Inflammatory macrophage (primary cell): ENCODE measurements at regions not wholly inside any gene's neighbourhood (a gene's known extent, or its start where the extent isn't known, plus 50 kb on each side); places are given as distances from the start of the nearest gene placed in this dataset.
A peak's percentile ranks its signal among the peaks of the same experiment; 100 is the strongest.

Source experiments
- DNase-seq, 2 donors: peaks; one replicate each; pipeline ENCODE4 v3.0.0-alpha.2; 2020 to 2022

- DNase-seq = no peak
Observed at GRCh38 chr21:16073586-16073985, 343.8 kb downstream of the USP25 start.

GRCh38 chr21:16074950-16075489 is 345.2 kb downstream of the USP25 start:
- no peak for DNase-seq

- no peak for DNase-seq
Observed at GRCh38 chr21:16075649-16076282, 346.0 kb downstream of the USP25 start.

- no peak for DNase-seq
Observed at GRCh38 chr21:16076465-16076864, 346.7 kb downstream of the USP25 start.

GRCh38 chr21:16078382-16078781 is 348.6 kb downstream of the USP25 start:
- DNase-seq = no peak

- no peak for DNase-seq
Observed at GRCh38 chr21:16079830-16080229, 350.0 kb downstream of the USP25 start.

- DNase-seq = no peak
Observed at GRCh38 chr21:16081304-16081703, 351.5 kb downstream of the USP25 start.

- peak in 1 of 2 donors; percentile 65 for DNase-seq
Observed at GRCh38 chr21:16082038-16082816, 352.4 kb downstream of the USP25 start.

GRCh38 chr21:16084776-16085364 is 355.1 kb downstream of the USP25 start:
- no peak for DNase-seq

GRCh38 chr21:16085421-16085820 is 355.6 kb downstream of the USP25 start:
- no peak for DNase-seq

- no peak for DNase-seq
Observed at GRCh38 chr21:16086121-16086520, 356.3 kb downstream of the USP25 start.

GRCh38 chr21:16086936-16087335 is 357.2 kb downstream of the USP25 start:
- DNase-seq = no peak

GRCh38 chr21:16087523-16087922 is 357.7 kb downstream of the USP25 start:
- no peak for DNase-seq

- no peak for DNase-seq
Observed at GRCh38 chr21:16088056-16088455, 358.3 kb downstream of the USP25 start.

- no peak for DNase-seq
Observed at GRCh38 chr21:16095005-16095404, 365.2 kb downstream of the USP25 start.

GRCh38 chr21:16096988-16097387 is 367.2 kb downstream of the USP25 start:
- DNase-seq = no peak

GRCh38 chr21:16102113-16102512 is 372.3 kb downstream of the USP25 start:
- DNase-seq = no peak

- no peak for DNase-seq
Observed at GRCh38 chr21:16108561-16109075, 378.8 kb downstream of the USP25 start.

- no peak for DNase-seq
Observed at GRCh38 chr21:16113052-16113715, 383.4 kb downstream of the USP25 start.

- no peak for DNase-seq
Observed at GRCh38 chr21:16115461-16115860, 385.7 kb downstream of the USP25 start.

- no peak for DNase-seq
Observed at GRCh38 chr21:16116069-16116468, 386.3 kb downstream of the USP25 start.

- DNase-seq = no peak
Observed at GRCh38 chr21:16116798-16117197, 387.0 kb downstream of the USP25 start.

- DNase-seq = no peak
Observed at GRCh38 chr21:16117331-16117730, 387.5 kb downstream of the USP25 start.
